LHCN-M2 (cell line): ENCODE measurements at regions not wholly inside any gene's neighbourhood (a gene's known extent, or its start where the extent isn't known, plus 50 kb on each side); places are given as distances from the start of the nearest gene placed in this dataset.

Source experiments
- DNase-seq: peaks from one replicate; pipeline ENCODE4 v3.0.0-alpha.2; 2012; ENCODE audit warnings: low read depth

- DNase-seq = no peak
These were observed 51.3 kb downstream of the GADD45G start for GRCh38 chr9:89655990-89656657.

- DNase-seq = no peak
These were observed 52.5 kb downstream of the GADD45G start for GRCh38 chr9:89657295-89657694.

GRCh38 chr9:89657765-89658164 lies 53.0 kb downstream of the GADD45G start:
- no peak for DNase-seq

GRCh38 chr9:89658401-89658800 lies 53.6 kb downstream of the GADD45G start:
- DNase-seq = no peak

- DNase-seq = no peak
These were observed 54.1 kb downstream of the GADD45G start for GRCh38 chr9:89658931-89659330.

- no peak for DNase-seq
These were observed 54.7 kb downstream of the GADD45G start for GRCh38 chr9:89659473-89659872.

- no peak for DNase-seq
These were observed 55.3 kb downstream of the GADD45G start for GRCh38 chr9:89659891-89660685.

- DNase-seq = no peak
These were observed 56.7 kb downstream of the GADD45G start for GRCh38 chr9:89661391-89661949.

- DNase-seq = peak; percentile 24
These were observed 57.3 kb downstream of the GADD45G start for GRCh38 chr9:89661956-89662717.

- DNase-seq = no peak
These were observed 58.2 kb downstream of the GADD45G start for GRCh38 chr9:89662718-89663613.

GRCh38 chr9:89663614-89663970 lies 58.8 kb downstream of the GADD45G start:
- DNase-seq = no peak

- DNase-seq = no peak
These were observed 59.2 kb downstream of the GADD45G start for GRCh38 chr9:89664010-89664409.

GRCh38 chr9:89664896-89665329 lies 60.1 kb downstream of the GADD45G start:
- DNase-seq = no peak

GRCh38 chr9:89666364-89666763 lies 61.6 kb downstream of the GADD45G start:
- no peak for DNase-seq

- no peak for DNase-seq
These were observed 62.1 kb downstream of the GADD45G start for GRCh38 chr9:89666950-89667349.

GRCh38 chr9:89667726-89668125 lies 62.9 kb downstream of the GADD45G start:
- no peak for DNase-seq

- no peak for DNase-seq
These were observed 63.5 kb downstream of the GADD45G start for GRCh38 chr9:89668216-89668865.

- DNase-seq = no peak
These were observed 64.0 kb downstream of the GADD45G start for GRCh38 chr9:89668866-89669246.

- no peak for DNase-seq
These were observed 64.6 kb downstream of the GADD45G start for GRCh38 chr9:89669361-89669842.

- DNase-seq = no peak
These were observed 65.3 kb downstream of the GADD45G start for GRCh38 chr9:89670114-89670513.
